HG02981 (cell line): ENCODE measurements at regions not wholly inside any gene's neighbourhood (a gene's known extent, or its start where the extent isn't known, plus 50 kb on each side); places are given as distances from the start of the nearest gene placed in this dataset.

Experiments used
- ATAC-seq: cut with Tn5 transposase; IDR thresholded peaks from one replicate; pipeline ENCODE4 v1.9.1; 2021; ENCODE audit warnings: mild to moderate bottlenecking, moderate library complexity; ENCODE audit not compliant: unreplicated experiment

- ATAC-seq: no peak
These were observed 66.3 kb upstream of the KLF6 start for GRCh38 chr10:3850999-3851937.

DNA sequence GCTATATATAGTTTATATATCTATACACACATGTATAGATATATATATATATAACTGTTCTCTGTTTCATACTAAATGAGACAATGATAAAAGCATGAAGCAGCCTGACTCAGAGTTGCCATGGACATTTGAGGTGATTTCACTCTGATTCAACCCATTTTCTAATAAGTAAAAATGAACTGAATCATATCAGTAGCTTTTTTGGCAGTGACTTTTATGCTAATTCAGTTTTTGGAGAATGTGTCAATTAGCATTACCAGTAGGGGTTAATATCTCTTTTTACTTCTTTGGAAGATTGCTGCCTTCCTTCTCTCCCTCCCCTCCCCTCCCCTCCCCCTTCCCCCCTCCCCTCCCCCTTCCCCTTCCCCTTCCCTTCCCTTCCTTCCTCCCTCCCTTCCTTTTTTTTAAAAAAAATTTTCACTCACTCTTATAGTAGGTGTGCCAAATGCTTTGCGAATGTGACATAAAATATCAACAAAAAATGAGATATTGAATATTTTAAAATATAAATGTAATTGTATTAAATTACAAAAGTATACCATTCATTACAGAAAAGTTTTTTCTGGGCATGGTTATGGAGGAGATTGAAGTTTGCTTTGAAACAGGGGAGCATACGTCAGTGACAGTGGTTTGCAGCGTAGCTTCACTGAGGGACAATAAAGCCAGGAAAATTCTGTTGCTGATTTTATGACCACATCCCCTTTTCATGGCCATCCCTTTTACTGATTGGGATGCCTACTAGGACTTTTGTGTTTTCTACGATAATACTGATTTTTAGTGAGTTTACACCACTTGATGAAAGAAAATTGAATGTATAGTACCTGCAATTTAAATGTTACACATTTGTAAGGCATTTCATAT lies 64.0 kb upstream of the KLF6 start:
- ATAC-seq: no peak

- no peak for ATAC-seq
These were observed 63.2 kb upstream of the KLF6 start for GRCh38 chr10:3848005-3848774.

DNA sequence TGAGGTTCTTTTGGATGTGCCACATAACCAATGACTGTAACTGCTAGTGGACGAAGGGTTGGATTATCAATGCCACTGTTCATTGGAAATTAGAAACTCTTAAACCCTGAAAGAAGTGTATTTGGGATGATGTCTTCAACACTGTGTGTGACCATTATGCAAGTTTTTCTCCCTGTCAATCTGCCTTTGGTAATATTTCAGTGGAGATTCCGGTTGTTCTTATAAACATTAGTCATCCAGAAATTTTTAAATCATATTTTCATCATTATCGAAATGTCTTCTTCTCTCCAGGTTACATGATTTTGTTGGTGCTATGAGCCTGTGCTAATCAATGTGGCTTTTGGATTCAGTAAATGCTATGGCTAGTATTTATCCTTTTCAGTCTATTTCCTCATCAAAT lies 61.7 kb upstream of the KLF6 start:
- no peak for ATAC-seq

GRCh38 chr10:3844491-3845025 lies 59.5 kb upstream of the KLF6 start:
- no peak for ATAC-seq

DNA sequence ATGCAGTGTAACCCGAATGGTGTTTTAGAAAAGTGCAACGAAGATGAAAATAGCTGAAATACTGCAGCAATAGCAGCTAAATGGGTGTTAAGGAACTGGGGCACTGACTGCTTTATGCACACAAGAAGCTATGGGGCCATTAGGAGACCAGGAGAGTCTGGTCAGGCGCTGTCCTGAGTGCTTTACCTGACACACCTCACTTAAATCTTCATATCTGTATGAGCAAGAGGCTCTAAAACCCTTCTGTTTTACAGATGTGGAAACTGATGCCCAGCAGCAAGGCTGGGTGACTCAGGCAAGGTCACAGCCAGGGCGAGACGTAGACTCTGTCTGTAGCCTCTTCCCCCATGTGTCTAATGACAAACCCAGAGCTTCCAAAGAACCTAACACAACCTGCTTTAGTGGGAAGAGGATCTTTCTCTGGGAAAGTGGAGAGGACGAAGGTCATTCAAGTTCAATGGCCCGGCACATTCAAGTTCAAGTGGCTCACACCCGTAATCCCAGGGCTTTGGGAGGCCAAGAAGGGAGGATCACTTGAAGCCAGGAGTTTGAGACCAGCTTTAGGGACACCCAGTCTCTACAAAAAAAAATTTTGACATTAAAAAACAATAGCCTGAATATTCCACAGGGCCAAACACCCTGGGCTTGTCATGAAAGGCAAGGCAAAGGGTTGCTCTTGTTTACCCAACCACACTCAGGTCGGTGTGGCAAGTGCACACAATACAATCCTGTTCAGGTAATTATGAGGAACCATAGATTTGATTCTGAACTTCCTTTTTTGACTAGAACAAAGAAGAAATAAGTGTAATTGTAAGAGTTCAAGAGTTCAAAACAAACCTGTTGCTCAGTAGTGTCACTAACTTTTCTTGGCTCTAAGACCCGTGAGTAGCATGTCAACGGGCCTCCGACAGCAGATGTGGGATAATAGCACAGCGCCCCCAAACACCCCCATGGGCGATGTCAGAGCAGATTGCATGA lies 53.7 kb upstream of the KLF6 start:
- ATAC-seq: no peak

DNA sequence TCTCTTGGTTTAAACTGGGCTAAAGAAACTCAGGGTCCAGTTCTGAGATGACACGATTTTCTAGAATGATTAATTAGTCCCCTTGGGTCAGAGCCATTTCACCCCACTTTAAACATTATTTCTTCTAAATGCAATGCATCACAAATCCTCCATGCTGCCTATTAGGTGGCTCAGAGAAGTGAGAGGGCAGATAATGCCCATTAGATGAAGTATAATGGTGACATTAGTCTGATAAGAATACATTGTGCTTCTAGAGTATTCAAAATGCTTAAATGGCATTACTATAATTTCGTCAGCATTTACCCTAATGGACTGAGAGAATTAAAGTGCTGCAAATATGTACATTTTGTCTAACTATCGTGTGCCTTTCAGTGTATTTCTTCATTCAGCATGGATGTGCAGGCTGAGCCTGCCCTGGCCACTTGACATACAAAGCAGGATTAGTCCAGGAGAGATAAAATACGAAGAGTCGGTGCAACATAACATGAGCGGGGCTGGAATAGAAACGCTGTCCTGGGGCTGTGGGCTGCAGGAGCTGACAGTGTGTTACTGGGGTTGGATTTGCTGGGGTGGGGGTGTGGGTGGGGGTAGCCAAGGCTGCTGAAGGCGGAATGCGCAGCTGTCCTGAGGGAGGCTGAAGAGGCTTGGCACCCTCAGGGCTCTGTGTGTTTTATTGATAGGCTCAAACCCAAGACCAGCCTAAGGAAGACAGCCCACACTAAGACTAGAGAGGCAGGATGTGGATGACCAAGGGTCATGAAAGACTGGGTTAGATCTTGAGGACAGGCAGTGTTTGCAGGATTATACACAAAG lies 52.8 kb upstream of the KLF6 start:
- no peak for ATAC-seq

DNA sequence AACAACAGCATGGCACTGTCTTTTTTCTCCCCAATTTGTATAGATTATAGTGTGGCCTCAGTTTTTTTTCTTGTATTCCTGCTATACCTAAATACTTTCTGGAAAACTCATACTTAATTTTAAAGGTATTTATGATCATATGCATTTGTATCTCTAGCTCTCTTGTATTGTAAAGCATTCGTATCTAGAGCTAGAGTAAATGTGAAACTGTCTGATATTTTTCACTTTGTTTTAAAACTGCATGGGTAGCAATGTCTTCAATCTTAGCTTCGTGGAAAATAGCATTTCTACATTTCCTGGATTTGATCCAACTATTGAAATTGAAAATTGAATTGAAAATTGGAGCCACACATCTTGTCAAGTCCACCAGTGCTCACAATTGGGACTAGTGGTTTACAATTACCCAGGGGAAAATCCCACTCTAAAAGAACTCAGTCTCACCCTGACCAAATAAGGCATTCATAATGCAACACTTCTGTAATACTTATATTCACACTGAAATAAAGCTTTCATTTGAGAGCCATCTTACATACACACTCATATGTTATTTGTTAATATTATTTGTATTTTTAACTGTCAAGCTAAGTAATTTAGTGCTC lies 51.3 kb upstream of the KLF6 start:
- peak; percentile 49 for ATAC-seq

- no peak for ATAC-seq
These were observed 50.8 kb upstream of the KLF6 start for GRCh38 chr10:3835770-3836169.

- ATAC-seq: no peak
These were observed 49.9 kb upstream of the KLF6 start for GRCh38 chr10:3834947-3835346.
